GM13977 (cell line): ENCODE measurements at regions not wholly inside any gene's neighbourhood (a gene's known extent, or its start where the extent isn't known, plus 50 kb on each side); places are given as distances from the start of the nearest gene placed in this dataset.
"Not testable (repeated sequence)": the region's sequence is repeated elsewhere in the genome, so short reads cannot be mapped to it uniquely, and the experiment has no call there.

ENCODE experiments used
- DNase-seq: peaks from one replicate; pipeline ENCODE4 v3.0.0; 2012; ENCODE audit warnings: low spot score
- CTCF ChIP-seq: IDR thresholded peaks from 2 replicates; pipeline ENCODE4 v1.5.1; 2012; ENCODE audit warnings: mild to moderate bottlenecking, control low read depth; ENCODE audit not compliant: insufficient read depth; ENCODE audit errors: extremely low read depth, missing control alignments
- in situ Hi-C: fragments of 300-500 bp; cut with MboI; formaldehyde crosslinking; loops from one replicate; pipeline ENCODE4 v1.12.0; 2022; ENCODE audit warnings: low sequenced_read_pairs, low pct_unique_long_range_greater_than_20kb, mixed read lengths, inconsistent platforms; ENCODE audit not compliant: unreplicated experiment

GRCh38 chr3:162632672-162633071 is 1136.1 kb downstream of the OTOL1 start:
- no peak for TF ChIP-seq CTCF
- DNase-seq: no peak

GRCh38 chr3:162640208-162640607 is 1143.6 kb downstream of the OTOL1 start:
- DNase-seq, in situ Hi-C loops: not testable (repeated sequence)

More at GRCh38 chr3:162632672-162633071, 1136.1 kb downstream of the OTOL1 start:
- in situ Hi-C loops: no loop called here

- no peak for TF ChIP-seq CTCF
- in situ Hi-C loops: no loop called here
- no peak for DNase-seq
These were observed 1144.7 kb downstream of the OTOL1 start for GRCh38 chr3:162641317-162641716.

- DNase-seq: no peak
- in situ Hi-C loops: no loop called here
- TF ChIP-seq CTCF: no peak
These were observed 1145.3 kb downstream of the OTOL1 start for GRCh38 chr3:162641907-162642306.

- DNase-seq: no peak
- no peak for TF ChIP-seq CTCF
- in situ Hi-C loops: no loop called here
These were observed 1146.6 kb downstream of the OTOL1 start for GRCh38 chr3:162643245-162643644.

GRCh38 chr3:162647321-162647720 is 1150.7 kb downstream of the OTOL1 start:
- in situ Hi-C loops: no loop called here
- no peak for DNase-seq
- no peak for TF ChIP-seq CTCF

GRCh38 chr3:162658003-162658402 is 1161.4 kb downstream of the OTOL1 start:
- TF ChIP-seq CTCF: no peak
- DNase-seq: no peak
- in situ Hi-C loops: no loop called here
